HG03103 (cell line): ENCODE measurements at regions not wholly inside any gene's neighbourhood (a gene's known extent, or its start where the extent isn't known, plus 50 kb on each side); places are given as distances from the start of the nearest gene placed in this dataset.

ENCODE experiments used
- ATAC-seq: cut with Tn5 transposase; IDR thresholded peaks from one replicate; pipeline ENCODE4 v1.9.1; 2021; ENCODE audit warnings: low read depth; ENCODE audit not compliant: unreplicated experiment

GRCh38 chr6:97557355-97557754 lies 274.3 kb upstream of the MMS22L start:
- no peak for ATAC-seq

- no peak for ATAC-seq
These were observed 280.5 kb upstream of the MMS22L start for GRCh38 chr6:97563529-97563928.

- ATAC-seq, result no peak
These were observed 289.9 kb upstream of the MMS22L start for GRCh38 chr6:97572943-97573342.

GRCh38 chr6:97586344-97586743 lies 303.3 kb upstream of the MMS22L start:
- ATAC-seq, result no peak

- no peak for ATAC-seq
These were observed 308.9 kb upstream of the MMS22L start for GRCh38 chr6:97591955-97592354.

GRCh38 chr6:97594844-97595243 lies 311.8 kb upstream of the MMS22L start:
- no peak for ATAC-seq

- no peak for ATAC-seq
These were observed 338.1 kb upstream of the MMS22L start for GRCh38 chr6:97621111-97621510.

- no peak for ATAC-seq
These were observed 343.8 kb upstream of the MMS22L start for GRCh38 chr6:97626671-97627441.

- ATAC-seq, result no peak
These were observed 346.2 kb upstream of the MMS22L start for GRCh38 chr6:97629180-97629579.

- ATAC-seq, result no peak
These were observed 347.6 kb upstream of the MMS22L start for GRCh38 chr6:97630604-97631003.

GRCh38 chr6:97632341-97632740 lies 349.3 kb upstream of the MMS22L start:
- no peak for ATAC-seq

GRCh38 chr6:97639702-97640101 lies 356.7 kb upstream of the MMS22L start:
- no peak for ATAC-seq

- ATAC-seq, result no peak
These were observed 361.3 kb upstream of the MMS22L start for GRCh38 chr6:97644353-97644752.

GRCh38 chr6:97645757-97646156 lies 362.7 kb upstream of the MMS22L start:
- ATAC-seq, result no peak

- ATAC-seq, result no peak
These were observed 370.1 kb upstream of the MMS22L start for GRCh38 chr6:97653076-97653475.

- ATAC-seq, result no peak
These were observed 370.5 kb upstream of the MMS22L start for GRCh38 chr6:97653517-97653916.

- ATAC-seq, result no peak
These were observed 371.7 kb upstream of the MMS22L start for GRCh38 chr6:97654674-97655073.

GRCh38 chr6:97656236-97656635 lies 373.2 kb upstream of the MMS22L start:
- no peak for ATAC-seq

- ATAC-seq, result no peak
These were observed 373.8 kb upstream of the MMS22L start for GRCh38 chr6:97656706-97657350.

- no peak for ATAC-seq
These were observed 375.1 kb upstream of the MMS22L start for GRCh38 chr6:97658090-97658489.

- ATAC-seq, result no peak
These were observed 380.2 kb upstream of the MMS22L start for GRCh38 chr6:97663252-97663651.

- ATAC-seq, result no peak
These were observed 382.4 kb upstream of the MMS22L start for GRCh38 chr6:97665446-97665845.
